GM12878 (cell line): ENCODE measurements at regions not wholly inside any gene's neighbourhood (a gene's known extent, or its start where the extent isn't known, plus 50 kb on each side); places are given as distances from the start of the nearest gene placed in this dataset.

Experiments used
- ATAC-seq: fragments of 200-7000 bp; cut with Tn5 transposase; 3 replicates; pipeline ENCODE4 v1.9.1; 2020; ENCODE audit warnings: mild to moderate bottlenecking, moderate library complexity
- BruUV-seq: library from RNA; stranded (reverse); fragments of 400-500 nt; replicated peaks from 2 replicates; lab custom pipeline; 2021; lab: Mats Ljungman, UMichigan
- CTCF ChIA-PET: fragments of 300-600 bp; sonication (Branson Sonifier 250); formaldehyde crosslinking; extraction: SDS; loops from one replicate; lab custom pipeline; 2021; ENCODE audit warnings: inconsistent platforms; lab: Yijun Ruan, JAX
- POLR2A ChIA-PET: fragments of 350-600 bp; formaldehyde crosslinking; extraction: SDS; loops from one replicate; lab custom pipeline; 2021; ENCODE audit warnings: inconsistent platforms; lab: Charles Lee
- RAD21 ChIA-PET: fragments of 300-600 bp; sonication (Branson Sonifier 250); formaldehyde crosslinking; loops from one replicate; lab custom pipeline; 2023; ENCODE audit warnings: antibody characterized with exemption; ENCODE audit not compliant: unreplicated experiment; lab: Charles Lee
- SMC1A ChIA-PET: fragments of 300-600 bp; sonication (Branson Sonifier 250); formaldehyde crosslinking; loops from one replicate; lab custom pipeline; 2023; ENCODE audit not compliant: unreplicated experiment, uncharacterized antibody; lab: Charles Lee
- DNase-seq: peaks from one replicate; pipeline ENCODE4 v3.0.0-alpha.2; 2011; ENCODE audit warnings: low read depth, low spot score
- FAIRE-seq: peaks from 3 replicates; lab custom pipeline; 2011; peaks lifted over from hg19 to GRCh38; lab: Jason Lieb, UNC
- H2AFZ ChIP-seq: 2 replicates; pipeline ENCODE4 v1.6.0; 2011; ENCODE audit warnings: low read depth, low read length, control low read depth; ENCODE audit not compliant: control insufficient read depth
- H3K27ac ChIP-seq: 2 replicates; pipeline ENCODE4 v1.5.1; 2011; ENCODE audit warnings: control low read depth; ENCODE audit not compliant: control insufficient read depth, insufficient read depth
- H3K27me3 ChIP-seq, 2 experiments: replicated peaks in 1 of 2; 2 replicates each; pipeline versions ENCODE4 v1.6.0 to v1.6.1; 2011; ENCODE audit warnings: low read length in 1 of 2; ENCODE audit not compliant: control insufficient read depth in 2 of 2, insufficient read depth in 2 of 2
- H3K36me3 ChIP-seq, 2 experiments: 2 replicates each; pipeline ENCODE4 v1.5.1; 2011; ENCODE audit warnings: low read length in 1 of 2; ENCODE audit not compliant: control insufficient read depth in 2 of 2, insufficient read depth in 2 of 2
- H3K4me1 ChIP-seq: 2 replicates; pipeline ENCODE4 v1.6.1; 2011; ENCODE audit warnings: mild to moderate bottlenecking, low read length, moderate library complexity, mixed read lengths; ENCODE audit not compliant: control insufficient read depth, insufficient read depth
- H3K4me2 ChIP-seq: 2 replicates; pipeline ENCODE4 v1.6.0; 2011; ENCODE audit warnings: control low read depth; ENCODE audit not compliant: control insufficient read depth, insufficient read depth
- H3K4me3 ChIP-seq: fragments of 200-600 bp; sonication (generic); 2 replicates; pipeline ENCODE4 v1.5.1; 2016
- H3K79me2 ChIP-seq: 2 replicates; pipeline ENCODE4 v1.6.0; 2011; ENCODE audit warnings: low read length; ENCODE audit not compliant: control insufficient read depth, insufficient read depth
- H3K9ac ChIP-seq: 2 replicates; pipeline ENCODE4 v1.8.0; 2011; ENCODE audit warnings: low read length, control low read depth, mixed read lengths; ENCODE audit not compliant: control insufficient read depth, insufficient read depth
- H3K9me3 ChIP-seq: replicated peaks from 3 replicates; pipeline ENCODE4 v1.5.1; 2011; ENCODE audit warnings: mild to moderate bottlenecking, low read length; ENCODE audit not compliant: control insufficient read depth, insufficient read depth
- H4K20me1 ChIP-seq: 2 replicates; pipeline ENCODE4 v1.6.0; 2011; ENCODE audit not compliant: control insufficient read depth, insufficient read depth
- ATF3 ChIP-seq: IDR thresholded peaks from 2 replicates; pipeline ENCODE4 v1.6.1; 2011; ENCODE audit warnings: low read depth, mild to moderate bottlenecking, low read length, moderate library complexity, borderline replicate concordance; ENCODE audit errors: extremely low read depth
- EP300 ChIP-seq, 2 experiments: fragments of 150-350 bp in 1 of 2; IDR thresholded peaks; 2 replicates each; pipeline ENCODE4 v1.6.1; 2011 to 2012; ENCODE audit warnings: low read depth in 2 of 2, low read length in 2 of 2, borderline replicate concordance in 1 of 2, improper control_type of control experiment in 1 of 2, inconsistent platforms in 1 of 2; ENCODE audit not compliant: control insufficient read depth in 1 of 2
- IKZF2 ChIP-seq, 2 experiments: fragments of 450-650 bp; IDR thresholded peaks; 2 replicates each; pipeline ENCODE4 v1.6.1; 2017; ENCODE audit warnings: mild to moderate bottlenecking in 2 of 2, moderate library complexity in 2 of 2
- MEF2B ChIP-seq: fragments of 450-650 bp; IDR thresholded peaks from 2 replicates; pipeline ENCODE4 v1.6.1; 2018; ENCODE audit warnings: mild to moderate bottlenecking, moderate library complexity; ENCODE audit not compliant: partially characterized antibody, poor library complexity, severe bottlenecking
- MYC ChIP-seq: IDR thresholded peaks from 2 replicates; pipeline ENCODE4 v1.6.1; 2011; ENCODE audit warnings: mild to moderate bottlenecking, low read length, moderate library complexity, inconsistent platforms; ENCODE audit not compliant: insufficient read depth, insufficient replicate concordance, insufficient read length, severe bottlenecking
- POLR2AphosphoS2 ChIP-seq: IDR thresholded peaks from 2 replicates; pipeline ENCODE4 v1.6.1; 2011; ENCODE audit warnings: low read depth, mild to moderate bottlenecking, low read length, improper control_type of control experiment, moderate library complexity
- RBBP5 ChIP-seq: fragments of 200-600 bp; sonication (generic); conservative IDR thresholded peaks from 2 replicates; pipeline ENCODE4 v1.6.1; 2016
- SRF ChIP-seq, 2 experiments: IDR thresholded peaks; 2 replicates each; pipeline ENCODE4 v1.6.1; 2011; ENCODE audit warnings: low read depth in 2 of 2, low read length in 2 of 2, mild to moderate bottlenecking in 1 of 2, moderate library complexity in 1 of 2
- SUPT20H ChIP-seq: IDR thresholded peaks from 2 replicates; pipeline ENCODE4 v1.6.1; 2011; ENCODE audit warnings: low read depth, mild to moderate bottlenecking, low read length, moderate library complexity, borderline replicate concordance; ENCODE audit not compliant: control insufficient read depth
- SUZ12 ChIP-seq: fragments of 200-600 bp; sonication (generic); IDR thresholded peaks from one replicate; pipeline ENCODE4 v1.6.1; 2018; ENCODE audit warnings: antibody characterized with exemption, mild to moderate bottlenecking; ENCODE audit not compliant: unreplicated experiment
- TARDBP ChIP-seq: IDR thresholded peaks from 2 replicates; pipeline ENCODE4 v1.6.1; 2016; ENCODE audit warnings: borderline replicate concordance
- ZZZ3 ChIP-seq: IDR thresholded peaks from 2 replicates; pipeline ENCODE4 v1.6.1; 2011; ENCODE audit warnings: low read depth; ENCODE audit not compliant: control insufficient read depth, insufficient read length
- WGBS: methylation state at CpG from one replicate; pipeline ENCODE4 v1.1.6; 2016; ENCODE audit warnings: low lambda C conversion rate; ENCODE audit not compliant: insufficient replicate concordance, insufficient coverage; ENCODE audit errors: missing lambda C conversion rate; 5-methylcytosine and 5-hydroxymethylcytosine counted together
- in situ Hi-C: fragments of 300-500 bp; cut with MboI; formaldehyde crosslinking; loops from 9 replicates; pipeline ENCODE4 v1.14.3; 2018; ENCODE audit warnings: mixed read lengths
- intact Hi-C: fragments of 100-400 bp; cut with micrococcal nuclease; formaldehyde crosslinking; loops from one replicate; pipeline ENCODE4 v1.14.2; 2022; ENCODE audit not compliant: unreplicated experiment
- TF ChIP-seq, protein P1 (sequence below): fragments of 450-650 bp; IDR thresholded peaks from 2 replicates; pipeline ENCODE4 v1.6.1; 2016; ENCODE audit warnings: mild to moderate bottlenecking, moderate library complexity, borderline replicate concordance
- TF ChIP-seq, protein P2 (sequence below): IDR thresholded peaks from 2 replicates; pipeline ENCODE4 v1.6.1; 2012; ENCODE audit warnings: improper control_type of control experiment, low read depth, low read length; ENCODE audit not compliant: insufficient replicate concordance

GRCh38 chr1:59128784-59129227 is 168.1 kb upstream of the FGGY start:
- Histone ChIP-seq H3K9me3 (no peaks in the 10 kb centered on the region), H3K4me3 (no peak overlapping the region), H3K9ac (no peak overlapping the region), H4K20me1 (no peaks in the 10 kb centered on the region), H2AFZ (no peak overlapping the region), H3K27me3 (no peaks in the 10 kb centered on the region), H3K36me3 (no peaks in the 10 kb centered on the region), H3K4me2 (no peak overlapping the region), H3K27ac (no peak overlapping the region), H3K79me2 (no peaks in the 10 kb centered on the region), H3K4me1 (no peaks in the 10 kb centered on the region; the same call in 1 of the 2 replicates)
- DNase-seq, result no peak
- intact Hi-C loops, result no loop called here
- in situ Hi-C loops, result no loop called here
- ChIA-PET POLR2A (no interaction called here), SMC1A (interaction anchor here (1.4 kb wide), 1 partner anchor 9 kb away, joined by 4 read pairs; no protein-coding TSS in a partner anchor), CTCF (no interaction called here), RAD21 (no interaction called here)
- ATAC-seq, result no peak
- FAIRE-seq, result no peak
- WGBS, result 86% methylated on average over 4 of the region's 4 CpGs
- BruUV-seq, result no TSS peak
- TF ChIP-seq RBBP5 (no peak), EP300 (IDR thresholded peaks at IDR 0.05; ENCODE audit: borderline replicate concordance in 1 of 2, control insufficient read depth in 1 of 2, low read depth in 2 of 2, low read length in 2 of 2) (no peak), SUZ12 (no peak), ZZZ3 (no peak), ATF3 (no peak), IKZF2 (IDR thresholded peaks at IDR 0.05) (no peak), POLR2AphosphoS2 (no peak), MEF2B (no peak), SUPT20H (no peak), SRF (IDR thresholded peaks at IDR 0.05; ENCODE audit: low read depth in 2 of 2, low read length in 2 of 2) (no peak), TARDBP (no peak), MYC (no peak)
- TF ChIP-seq, protein P1, sequence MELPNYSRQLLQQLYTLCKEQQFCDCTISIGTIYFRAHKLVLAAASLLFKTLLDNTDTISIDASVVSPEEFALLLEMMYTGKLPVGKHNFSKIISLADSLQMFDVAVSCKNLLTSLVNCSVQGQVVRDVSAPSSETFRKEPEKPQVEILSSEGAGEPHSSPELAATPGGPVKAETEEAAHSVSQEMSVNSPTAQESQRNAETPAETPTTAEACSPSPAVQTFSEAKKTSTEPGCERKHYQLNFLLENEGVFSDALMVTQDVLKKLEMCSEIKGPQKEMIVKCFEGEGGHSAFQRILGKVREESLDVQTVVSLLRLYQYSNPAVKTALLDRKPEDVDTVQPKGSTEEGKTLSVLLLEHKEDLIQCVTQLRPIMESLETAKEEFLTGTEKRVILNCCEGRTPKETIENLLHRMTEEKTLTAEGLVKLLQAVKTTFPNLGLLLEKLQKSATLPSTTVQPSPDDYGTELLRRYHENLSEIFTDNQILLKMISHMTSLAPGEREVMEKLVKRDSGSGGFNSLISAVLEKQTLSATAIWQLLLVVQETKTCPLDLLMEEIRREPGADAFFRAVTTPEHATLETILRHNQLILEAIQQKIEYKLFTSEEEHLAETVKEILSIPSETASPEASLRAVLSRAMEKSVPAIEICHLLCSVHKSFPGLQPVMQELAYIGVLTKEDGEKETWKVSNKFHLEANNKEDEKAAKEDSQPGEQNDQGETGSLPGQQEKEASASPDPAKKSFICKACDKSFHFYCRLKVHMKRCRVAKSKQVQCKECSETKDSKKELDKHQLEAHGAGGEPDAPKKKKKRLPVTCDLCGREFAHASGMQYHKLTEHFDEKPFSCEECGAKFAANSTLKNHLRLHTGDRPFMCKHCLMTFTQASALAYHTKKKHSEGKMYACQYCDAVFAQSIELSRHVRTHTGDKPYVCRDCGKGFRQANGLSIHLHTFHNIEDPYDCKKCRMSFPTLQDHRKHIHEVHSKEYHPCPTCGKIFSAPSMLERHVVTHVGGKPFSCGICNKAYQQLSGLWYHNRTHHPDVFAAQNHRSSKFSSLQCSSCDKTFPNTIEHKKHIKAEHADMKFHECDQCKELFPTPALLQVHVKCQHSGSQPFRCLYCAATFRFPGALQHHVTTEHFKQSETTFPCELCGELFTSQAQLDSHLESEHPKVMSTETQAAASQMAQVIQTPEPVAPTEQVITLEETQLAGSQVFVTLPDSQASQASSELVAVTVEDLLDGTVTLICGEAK, result no peak
- TF ChIP-seq, protein P2, sequence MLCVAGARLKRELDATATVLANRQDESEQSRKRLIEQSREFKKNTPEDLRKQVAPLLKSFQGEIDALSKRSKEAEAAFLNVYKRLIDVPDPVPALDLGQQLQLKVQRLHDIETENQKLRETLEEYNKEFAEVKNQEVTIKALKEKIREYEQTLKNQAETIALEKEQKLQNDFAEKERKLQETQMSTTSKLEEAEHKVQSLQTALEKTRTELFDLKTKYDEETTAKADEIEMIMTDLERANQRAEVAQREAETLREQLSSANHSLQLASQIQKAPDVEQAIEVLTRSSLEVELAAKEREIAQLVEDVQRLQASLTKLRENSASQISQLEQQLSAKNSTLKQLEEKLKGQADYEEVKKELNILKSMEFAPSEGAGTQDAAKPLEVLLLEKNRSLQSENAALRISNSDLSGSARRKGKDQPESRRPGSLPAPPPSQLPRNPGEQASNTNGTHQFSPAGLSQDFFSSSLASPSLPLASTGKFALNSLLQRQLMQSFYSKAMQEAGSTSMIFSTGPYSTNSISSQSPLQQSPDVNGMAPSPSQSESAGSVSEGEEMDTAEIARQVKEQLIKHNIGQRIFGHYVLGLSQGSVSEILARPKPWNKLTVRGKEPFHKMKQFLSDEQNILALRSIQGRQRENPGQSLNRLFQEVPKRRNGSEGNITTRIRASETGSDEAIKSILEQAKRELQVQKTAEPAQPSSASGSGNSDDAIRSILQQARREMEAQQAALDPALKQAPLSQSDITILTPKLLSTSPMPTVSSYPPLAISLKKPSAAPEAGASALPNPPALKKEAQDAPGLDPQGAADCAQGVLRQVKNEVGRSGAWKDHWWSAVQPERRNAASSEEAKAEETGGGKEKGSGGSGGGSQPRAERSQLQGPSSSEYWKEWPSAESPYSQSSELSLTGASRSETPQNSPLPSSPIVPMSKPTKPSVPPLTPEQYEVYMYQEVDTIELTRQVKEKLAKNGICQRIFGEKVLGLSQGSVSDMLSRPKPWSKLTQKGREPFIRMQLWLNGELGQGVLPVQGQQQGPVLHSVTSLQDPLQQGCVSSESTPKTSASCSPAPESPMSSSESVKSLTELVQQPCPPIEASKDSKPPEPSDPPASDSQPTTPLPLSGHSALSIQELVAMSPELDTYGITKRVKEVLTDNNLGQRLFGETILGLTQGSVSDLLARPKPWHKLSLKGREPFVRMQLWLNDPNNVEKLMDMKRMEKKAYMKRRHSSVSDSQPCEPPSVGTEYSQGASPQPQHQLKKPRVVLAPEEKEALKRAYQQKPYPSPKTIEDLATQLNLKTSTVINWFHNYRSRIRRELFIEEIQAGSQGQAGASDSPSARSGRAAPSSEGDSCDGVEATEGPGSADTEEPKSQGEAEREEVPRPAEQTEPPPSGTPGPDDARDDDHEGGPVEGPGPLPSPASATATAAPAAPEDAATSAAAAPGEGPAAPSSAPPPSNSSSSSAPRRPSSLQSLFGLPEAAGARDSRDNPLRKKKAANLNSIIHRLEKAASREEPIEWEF, result no peak
